ENCODE measurements at regions not wholly inside any gene's neighbourhood (a gene's known extent, or its start where the extent isn't known, plus 50 kb on each side); places are given as distances from the start of the nearest gene placed in this dataset.

- ATAC-seq (no peak), DNase-seq (ENCODE audit: low spot score) (no peak)
Measured at GRCh38 chr10:129309565-129309964, 157.5 kb upstream of the MGMT start.

- DNase-seq (ENCODE audit: low spot score), result no peak
- no peak for ATAC-seq
Measured at GRCh38 chr10:129310881-129311280, 156.2 kb upstream of the MGMT start.

DNA sequence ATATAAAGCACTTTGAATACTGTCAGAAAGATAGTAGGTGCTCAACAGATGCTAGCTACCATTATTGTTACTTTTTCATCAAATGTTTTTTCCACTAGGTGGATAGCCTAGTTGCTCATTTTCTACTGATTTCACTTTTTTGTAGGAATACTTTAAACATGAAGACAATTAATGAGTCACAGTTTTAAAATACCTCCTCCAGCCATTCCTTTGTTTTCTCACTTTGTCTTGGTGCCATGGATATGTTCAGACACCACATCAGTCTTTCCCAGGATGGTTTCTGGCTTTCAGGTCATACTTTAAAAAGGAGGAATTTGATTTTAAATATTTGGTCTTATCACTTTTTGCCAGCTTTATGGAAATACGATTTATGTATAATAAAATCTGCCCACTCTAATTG lies 147.1 kb upstream of the MGMT start:
- DNase-seq (ENCODE audit: low spot score), result no peak

DNA sequence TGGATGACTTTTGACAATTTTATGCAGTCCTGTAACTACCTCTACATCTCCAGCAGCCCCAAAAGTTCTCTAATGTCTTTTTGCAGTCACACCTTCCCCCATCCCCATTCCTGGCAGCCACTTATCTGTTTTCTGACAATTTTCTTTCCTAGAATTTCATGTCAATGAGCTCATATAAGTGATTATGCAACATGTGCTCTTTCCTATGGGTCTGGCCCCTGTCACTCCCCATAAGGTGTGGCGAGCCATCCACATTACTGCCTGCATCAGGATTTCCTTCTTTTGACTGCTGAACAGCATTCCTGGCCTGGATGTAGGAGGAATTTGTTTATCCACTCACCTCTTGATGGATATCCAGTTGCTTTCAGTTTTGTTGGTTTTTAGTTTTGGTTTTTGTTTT lies 146.7 kb upstream of the MGMT start:
- no peak for ATAC-seq
- DNase-seq (ENCODE audit: low spot score), result no peak

More for the DNA sequence above, 147.1 kb upstream of the MGMT start:
- ATAC-seq, result no peak

DNA sequence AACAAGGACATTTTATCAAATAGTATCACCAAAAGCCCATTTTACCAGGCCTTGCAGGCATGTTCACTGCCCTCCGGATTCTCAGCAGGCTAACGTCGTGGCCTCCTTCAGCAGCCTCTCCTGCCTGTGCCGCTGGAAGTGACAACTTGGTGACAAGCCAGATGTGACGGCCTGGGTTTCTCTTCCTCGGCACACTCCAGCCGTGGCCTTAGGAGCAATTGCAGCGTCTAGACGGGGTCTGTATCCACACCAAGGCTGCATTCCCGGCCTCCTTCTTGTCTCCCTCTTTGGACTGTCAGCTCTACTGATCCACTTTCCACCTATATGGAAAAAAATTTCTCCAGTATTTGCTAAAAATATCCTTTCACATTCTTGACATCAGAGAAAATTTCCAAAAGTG lies 145.3 kb upstream of the MGMT start:
- ATAC-seq, result no peak
- no peak for DNase-seq (ENCODE audit: low spot score)

DNA sequence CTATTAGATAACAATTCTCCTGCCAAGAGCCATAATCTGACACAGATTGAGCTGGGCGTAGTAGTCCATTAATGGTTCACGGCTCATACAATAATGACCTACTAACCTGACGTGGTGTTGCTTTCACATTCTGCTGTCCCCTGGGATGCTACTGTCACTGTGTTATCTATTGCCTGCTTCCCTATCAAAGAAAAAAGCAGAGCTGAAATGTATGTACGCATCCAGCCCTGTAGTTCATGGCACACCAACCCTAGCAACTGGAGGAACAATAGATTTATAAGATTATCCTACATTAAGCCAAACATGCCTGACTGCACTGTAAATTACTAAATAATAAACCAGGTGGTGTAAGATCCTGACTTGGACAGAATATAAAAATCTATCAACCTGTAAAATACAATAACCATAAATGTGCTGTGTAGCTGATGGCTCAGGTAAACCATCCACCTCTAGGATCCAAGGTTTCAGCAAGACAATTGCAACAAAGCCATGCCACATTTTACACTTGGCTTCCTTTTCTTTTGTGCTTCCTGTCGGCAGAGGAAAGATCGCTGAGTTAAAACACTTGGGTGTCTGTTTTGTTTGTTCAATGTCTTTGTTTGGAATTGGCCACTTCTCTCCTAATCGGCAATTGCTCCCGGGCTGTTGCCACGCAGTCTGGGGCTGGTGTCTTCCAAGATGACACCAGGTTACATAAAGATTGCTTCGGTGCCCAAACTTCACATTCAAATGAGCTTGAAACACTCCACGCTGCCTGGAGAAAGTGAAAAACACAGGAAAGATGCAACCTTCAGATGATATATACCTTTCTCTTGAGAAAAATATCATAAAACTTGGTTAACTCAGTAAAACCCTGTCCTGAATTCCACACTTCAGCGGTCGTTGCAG lies 143.9 kb upstream of the MGMT start:
- DNase-seq (ENCODE audit: low spot score) (no peak), ATAC-seq (no peak)

DNA sequence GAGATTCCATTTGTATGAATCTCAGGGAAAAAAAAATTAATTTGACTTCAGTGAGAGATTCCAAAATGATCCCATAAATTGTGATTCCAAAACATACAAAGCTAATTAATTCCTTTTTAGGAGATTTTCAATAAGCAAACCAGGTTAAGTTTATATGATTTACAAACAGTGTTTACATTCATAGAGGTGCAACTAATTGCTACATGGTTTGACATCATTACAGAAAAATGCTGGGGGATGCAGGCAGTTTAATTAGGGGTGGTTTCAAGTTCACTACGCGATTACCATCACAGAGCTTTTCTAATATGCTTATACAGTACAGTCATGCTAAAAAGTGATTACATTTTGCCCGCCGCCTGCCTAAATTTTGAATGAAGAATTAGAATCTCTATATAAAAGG lies 143.2 kb upstream of the MGMT start:
- no peak for ATAC-seq
- DNase-seq (ENCODE audit: low spot score), result no peak

GRCh38 chr10:129325893-129326292 lies 141.1 kb upstream of the MGMT start:
- no peak for ATAC-seq
- no peak for DNase-seq (ENCODE audit: low spot score)

- DNase-seq (ENCODE audit: low spot score) (no peak), ATAC-seq (no peak)
Measured at GRCh38 chr10:129328546-129328945, 138.5 kb upstream of the MGMT start.

- DNase-seq (ENCODE audit: low spot score), result no peak
- no peak for ATAC-seq
Measured at GRCh38 chr10:129329385-129330055, 137.5 kb upstream of the MGMT start.

- ATAC-seq (no peak), DNase-seq (ENCODE audit: low spot score) (no peak)
Measured at GRCh38 chr10:129330211-129330610, 136.8 kb upstream of the MGMT start.

DNA sequence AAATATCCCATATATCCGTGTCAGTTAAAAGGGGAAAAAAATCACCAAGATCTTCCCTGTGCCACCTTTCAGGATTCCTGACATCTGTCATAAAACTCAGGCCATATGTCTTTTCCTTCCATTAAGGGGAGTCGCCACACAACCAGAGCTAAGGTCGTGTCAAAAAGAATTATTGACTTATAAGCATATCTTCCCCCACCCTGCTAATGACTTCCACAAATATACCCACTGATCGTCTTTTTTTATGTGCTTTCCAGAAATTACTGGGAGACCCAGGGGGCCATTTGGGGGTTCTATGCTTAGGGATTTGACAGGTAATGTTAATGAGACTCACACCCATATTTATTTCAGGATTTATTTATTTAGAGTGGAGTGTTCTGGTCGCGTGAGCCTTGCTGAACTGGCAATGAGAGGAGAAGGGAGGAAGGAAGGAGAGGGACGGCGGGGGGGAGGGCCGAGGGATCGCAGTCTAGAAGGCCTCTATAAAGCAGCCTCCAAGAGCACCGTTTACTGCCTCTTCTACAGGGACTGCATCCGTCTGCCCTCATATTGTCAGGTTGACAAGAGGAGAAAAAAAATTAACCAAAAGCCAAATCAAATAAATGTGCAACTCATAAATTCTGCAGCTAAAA lies 135.7 kb upstream of the MGMT start:
- ATAC-seq, result no peak
- DNase-seq (ENCODE audit: low spot score), result no peak

GRCh38 chr10:129331839-129332220 lies 135.2 kb upstream of the MGMT start:
- DNase-seq (ENCODE audit: low spot score), result no peak
- no peak for ATAC-seq

GRCh38 chr10:129332476-129332875 lies 134.6 kb upstream of the MGMT start:
- DNase-seq (ENCODE audit: low spot score) (no peak), ATAC-seq (no peak)

DNA sequence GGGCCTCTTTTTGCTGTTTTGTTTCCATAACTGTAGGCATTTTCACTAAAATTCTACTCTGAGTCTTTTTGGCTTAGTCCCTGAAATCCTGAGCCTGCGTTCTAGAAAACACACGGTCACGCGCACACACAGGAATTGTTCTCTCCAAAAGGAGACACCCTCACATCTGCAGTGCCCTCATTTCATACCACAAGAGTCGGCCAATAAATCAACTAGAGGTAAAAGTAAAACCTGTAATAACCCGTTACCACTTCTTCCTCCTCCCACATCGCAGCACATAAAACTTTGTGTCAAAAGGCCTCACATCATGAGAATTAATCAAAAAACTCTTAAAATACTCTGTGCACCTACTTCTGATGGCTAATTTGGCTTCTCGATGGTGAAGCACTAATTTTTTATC lies 133.3 kb upstream of the MGMT start:
- no peak for DNase-seq (ENCODE audit: low spot score)
- ATAC-seq, result no peak

GRCh38 chr10:129334266-129334665 lies 132.8 kb upstream of the MGMT start:
- ATAC-seq, result no peak
- DNase-seq (ENCODE audit: low spot score), result no peak

- ATAC-seq (no peak), DNase-seq (ENCODE audit: low spot score) (no peak)
Measured at GRCh38 chr10:129335396-129335795, 131.6 kb upstream of the MGMT start.

DNA sequence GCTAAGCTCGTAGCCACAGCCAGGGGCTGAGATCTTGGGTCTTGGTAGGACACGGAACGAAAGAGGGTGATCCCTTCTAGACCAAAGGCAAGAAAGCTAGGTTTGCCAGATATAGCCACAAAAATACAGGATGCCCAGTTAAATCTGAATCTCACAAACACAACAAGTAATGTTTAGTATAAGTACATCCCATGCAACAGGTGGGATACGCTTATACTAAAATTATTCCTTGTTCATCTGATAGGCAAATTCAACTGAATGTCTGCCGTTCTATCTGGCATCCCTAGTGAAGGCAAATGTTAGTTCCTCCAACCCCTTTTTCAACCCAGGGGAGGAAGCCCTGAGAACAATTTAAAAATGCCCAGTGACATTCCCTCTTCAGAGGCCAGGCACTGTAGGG lies 131.1 kb upstream of the MGMT start:
- no peak for ATAC-seq
- DNase-seq (ENCODE audit: low spot score), result no peak

DNA sequence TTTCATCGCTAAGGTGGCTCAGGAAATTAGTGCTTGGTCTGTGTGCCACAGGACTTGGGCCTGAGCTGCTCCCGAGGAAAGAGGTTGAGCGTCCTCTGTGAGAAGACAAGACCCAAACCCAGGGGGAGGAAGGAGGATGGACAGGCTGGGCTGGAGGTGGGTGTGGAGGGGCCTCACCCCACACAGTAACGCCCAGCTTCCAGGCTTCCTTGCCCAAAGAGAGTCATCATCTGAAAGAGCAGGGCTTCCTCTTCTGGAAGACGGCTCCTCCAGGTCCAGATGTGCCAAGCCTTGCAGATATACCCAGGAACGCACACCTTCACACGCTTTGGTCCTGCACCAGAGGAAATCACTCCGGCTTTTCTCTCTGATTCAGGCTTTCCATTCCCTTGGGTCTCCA lies 127.8 kb upstream of the MGMT start:
- no peak for ATAC-seq
- DNase-seq (ENCODE audit: low spot score), result no peak

GRCh38 chr10:129339841-129340240 lies 127.2 kb upstream of the MGMT start:
- ATAC-seq (no peak), DNase-seq (ENCODE audit: low spot score) (no peak)

DNA sequence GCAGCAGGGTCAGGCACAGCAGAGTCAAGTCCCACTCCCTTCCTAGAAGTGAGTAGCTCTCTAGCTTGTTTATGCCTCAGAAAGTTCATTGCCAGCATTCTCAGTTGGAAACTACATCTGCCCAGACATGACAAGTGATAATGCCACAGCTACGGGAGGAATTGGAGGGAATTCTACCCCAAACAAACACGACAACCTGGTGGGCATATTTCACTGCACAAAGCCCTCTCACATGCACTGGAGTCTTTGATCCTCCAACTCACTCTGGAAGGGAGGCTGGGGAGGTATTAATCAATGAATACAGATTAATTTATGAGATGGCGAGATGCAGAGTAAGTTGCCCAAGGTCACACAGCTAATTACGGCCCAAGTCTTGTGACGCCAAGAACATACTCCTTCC lies 126.0 kb upstream of the MGMT start:
- no peak for ATAC-seq

DNA sequence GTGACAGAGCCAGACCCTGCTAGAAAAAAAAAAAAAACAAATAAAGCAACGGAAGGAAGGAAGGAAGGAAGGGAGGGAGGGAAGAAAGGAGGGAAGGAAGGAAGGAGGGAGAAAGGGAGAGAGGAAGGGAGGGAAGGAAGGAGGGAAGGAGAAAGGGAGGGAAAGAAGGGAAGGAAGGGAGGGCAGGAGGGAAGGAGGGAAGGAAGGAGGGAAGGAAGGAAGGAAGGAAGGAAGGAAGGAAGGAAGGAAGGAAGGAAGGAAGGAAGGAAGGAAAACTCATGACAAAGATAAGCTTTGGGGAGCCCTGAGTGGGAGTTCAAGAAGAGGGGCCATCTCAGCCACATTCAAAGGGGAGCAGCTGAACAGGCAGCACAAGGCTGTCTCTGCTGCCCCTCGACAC lies 124.7 kb upstream of the MGMT start:
- ATAC-seq (no peak), DNase-seq (ENCODE audit: low spot score) (no peak)

More for the DNA sequence above, 126.0 kb upstream of the MGMT start:
- DNase-seq (ENCODE audit: low spot score), result no peak
